T follicular helper cell (primary cell): ENCODE measurements at regions not wholly inside any gene's neighbourhood (a gene's known extent, or its start where the extent isn't known, plus 50 kb on each side); places are given as distances from the start of the nearest gene placed in this dataset.

Experiments
- DNase-seq: peaks from one replicate; pipeline ENCODE4 v3.0.0-alpha.2; 2020; ENCODE audit warnings: low read depth

DNA sequence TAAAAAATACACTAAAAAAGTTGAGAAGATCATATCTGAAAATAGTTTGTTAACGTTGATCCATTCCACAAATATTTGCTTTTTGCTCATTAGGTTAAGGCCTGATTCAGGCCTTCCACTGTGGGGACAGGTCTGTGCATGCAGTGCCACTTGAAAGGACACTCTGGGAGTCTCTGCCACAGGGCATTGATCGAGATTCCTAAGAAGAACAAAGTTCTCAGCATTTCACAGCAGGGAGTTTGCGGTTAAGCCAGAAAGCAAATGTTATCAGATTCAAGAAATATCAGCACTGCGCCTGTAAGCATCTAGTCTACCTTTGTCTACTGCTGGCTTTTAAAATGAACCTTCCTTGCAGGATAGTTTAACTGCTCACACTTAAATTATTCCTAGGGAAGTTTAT lies 62.2 kb upstream of the TNIP3 start:
- no peak for DNase-seq

- no peak for DNase-seq
These were observed 57.5 kb upstream of the TNIP3 start for GRCh38 chr4:121221608-121222007.

DNA sequence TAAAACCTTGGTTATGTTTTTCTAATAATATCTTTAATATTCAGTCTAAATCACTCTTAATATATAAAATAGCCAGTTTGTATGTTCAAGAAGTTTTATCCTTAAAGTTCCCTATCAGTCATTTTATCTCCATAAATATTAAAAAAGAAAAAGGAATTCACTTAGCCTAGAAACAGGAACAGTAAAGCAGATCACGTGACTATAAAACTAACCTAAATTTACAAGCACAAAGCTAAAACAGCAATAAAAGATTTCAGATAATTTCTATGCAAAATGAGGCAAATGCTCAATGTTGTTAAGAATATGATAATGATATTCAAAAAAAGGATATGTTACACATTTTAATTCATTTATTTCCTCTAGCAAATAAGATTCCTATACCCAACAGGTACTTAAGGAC lies 57.1 kb upstream of the TNIP3 start:
- no peak for DNase-seq

- DNase-seq: no peak
These were observed 56.6 kb upstream of the TNIP3 start for GRCh38 chr4:121220698-121221097.

DNA sequence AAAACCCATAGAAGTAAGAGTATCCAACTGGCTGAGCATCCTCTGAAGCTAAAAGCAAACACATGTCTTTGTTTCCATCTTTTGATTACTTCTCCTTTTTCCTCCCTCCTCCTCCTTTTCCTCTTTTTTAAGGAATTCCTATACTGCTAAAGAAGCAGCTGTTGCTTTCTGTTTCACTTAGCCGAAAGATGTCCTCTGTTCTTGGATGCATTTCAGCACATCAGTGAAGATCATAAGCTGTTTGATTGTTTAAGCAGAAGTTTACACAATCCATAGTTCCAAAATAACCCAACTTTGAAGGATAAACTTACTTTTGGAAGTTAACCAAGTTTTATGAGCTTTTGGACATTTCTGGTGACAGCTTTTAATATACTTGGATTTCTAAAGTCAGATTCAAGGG lies 55.1 kb upstream of the TNIP3 start:
- no peak for DNase-seq

GRCh38 chr4:121217351-121217750 lies 53.2 kb upstream of the TNIP3 start:
- DNase-seq: no peak

DNA sequence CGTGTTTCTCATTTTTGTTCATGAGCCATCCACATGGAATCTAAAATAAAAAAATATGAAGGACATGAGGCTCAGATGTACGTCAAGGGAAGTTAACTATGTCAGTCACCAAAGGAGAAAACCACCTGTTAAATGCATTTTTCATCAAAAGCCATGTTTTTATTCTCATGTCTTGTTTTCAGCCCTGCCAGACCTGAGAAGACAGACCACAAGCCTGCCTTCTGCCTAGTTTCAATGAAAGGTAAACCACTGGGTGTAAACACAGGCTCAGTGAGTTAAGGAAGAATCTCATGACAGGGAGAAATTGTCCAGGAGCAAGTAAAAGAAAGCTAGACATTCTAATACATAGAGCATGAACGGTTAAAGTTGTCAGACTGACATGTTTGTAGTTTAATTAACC lies 52.3 kb upstream of the TNIP3 start:
- DNase-seq: no peak

GRCh38 chr4:121213940-121214339 lies 49.8 kb upstream of the TNIP3 start:
- no peak for DNase-seq
